Sciatic nerve (tissue), 2 donors: ENCODE measurements at regions not wholly inside any gene's neighbourhood (a gene's known extent, or its start where the extent isn't known, plus 50 kb on each side); places are given as distances from the start of the nearest gene placed in this dataset.
A peak's percentile ranks its signal among the peaks of the same experiment; 100 is the strongest.

Experiments
- ATAC-seq: fragments of 200-7000 bp; cut with Tn5 transposase; one replicate; pipeline ENCODE4 v1.9.1; 2020; ENCODE audit warnings: mild to moderate bottlenecking, moderate library complexity
- DNase-seq: peaks from one replicate; pipeline ENCODE4 v3.0.0-alpha.2; 2020; ENCODE audit warnings: low spot score
- intact Hi-C: fragments of 100-400 bp; cut with DNase I; formaldehyde crosslinking; loops from one replicate; pipeline ENCODE4 v1.14.2; 2022
- donor health status: DM: no; HTN: no; CAD: no.
- donor health status: DM: no; HTN: no; CAD: no.

- DNase-seq (no peak), ATAC-seq (peak; percentile 73)
- intact Hi-C loops, result no loop called here
Observed at GRCh38 chr6:71468841-71469700, 180.5 kb downstream of the OGFRL1 start.

- intact Hi-C loops, result no loop called here
- ATAC-seq, result no peak
Observed at GRCh38 chr6:71471718-71472117, 183.1 kb downstream of the OGFRL1 start.

GRCh38 chr6:71473926-71474325 lies 185.3 kb downstream of the OGFRL1 start:
- ATAC-seq, result peak; percentile 37
- intact Hi-C loops, result no loop called here
- DNase-seq, result no peak

More at GRCh38 chr6:71471718-71472117, 183.1 kb downstream of the OGFRL1 start:
- DNase-seq, result no peak

- ATAC-seq (no peak), DNase-seq (no peak)
- intact Hi-C loops, result no loop called here
Observed at GRCh38 chr6:71474942-71475341, 186.3 kb downstream of the OGFRL1 start.

- intact Hi-C loops, result no loop called here
- no peak for ATAC-seq
- DNase-seq, result no peak
Observed at GRCh38 chr6:71476371-71476770, 187.8 kb downstream of the OGFRL1 start.

GRCh38 chr6:71476872-71477271 lies 188.3 kb downstream of the OGFRL1 start:
- no peak for DNase-seq
- intact Hi-C loops, result no loop called here
- no peak for ATAC-seq

- intact Hi-C loops, result no loop called here
- DNase-seq (no peak), ATAC-seq (peak; percentile 75)
Observed at GRCh38 chr6:71478834-71479541, 190.4 kb downstream of the OGFRL1 start.

GRCh38 chr6:71480577-71480976 lies 192.0 kb downstream of the OGFRL1 start:
- no peak for ATAC-seq
- intact Hi-C loops, result no loop called here
- DNase-seq, result no peak

- intact Hi-C loops, result no loop called here
- DNase-seq (no peak), ATAC-seq (no peak)
Observed at GRCh38 chr6:71481011-71481410, 192.4 kb downstream of the OGFRL1 start.

GRCh38 chr6:71481801-71482200 lies 193.2 kb downstream of the OGFRL1 start:
- ATAC-seq, result no peak
- DNase-seq, result no peak
- intact Hi-C loops, result no loop called here

GRCh38 chr6:71482742-71483141 lies 194.1 kb downstream of the OGFRL1 start:
- ATAC-seq (no peak), DNase-seq (no peak)
- intact Hi-C loops, result no loop called here

- no peak for DNase-seq
- ATAC-seq, result no peak
- intact Hi-C loops, result no loop called here
Observed at GRCh38 chr6:71486461-71486860, 197.8 kb downstream of the OGFRL1 start.

- no peak for ATAC-seq
- intact Hi-C loops, result no loop called here
- DNase-seq, result no peak
Observed at GRCh38 chr6:71488186-71488585, 199.6 kb downstream of the OGFRL1 start.

GRCh38 chr6:71489736-71490135 lies 201.1 kb downstream of the OGFRL1 start:
- intact Hi-C loops, result no loop called here
- ATAC-seq, result no peak
- DNase-seq, result no peak

GRCh38 chr6:71490876-71491275 lies 202.3 kb downstream of the OGFRL1 start:
- DNase-seq (no peak), ATAC-seq (no peak)
- intact Hi-C loops, result no loop called here

GRCh38 chr6:71491844-71492243 lies 203.2 kb downstream of the OGFRL1 start:
- intact Hi-C loops, result no loop called here
- DNase-seq, result no peak
- ATAC-seq, result no peak

- DNase-seq (no peak), ATAC-seq (no peak)
- intact Hi-C loops, result no loop called here
Observed at GRCh38 chr6:71492668-71493067, 204.1 kb downstream of the OGFRL1 start.

GRCh38 chr6:71496018-71496721 lies 207.6 kb downstream of the OGFRL1 start:
- intact Hi-C loops, result no loop called here
- no peak for DNase-seq
- peak; percentile 55 for ATAC-seq

- intact Hi-C loops, result no loop called here
- DNase-seq, result no peak
- ATAC-seq, result no peak
Observed at GRCh38 chr6:71496722-71497033, 208.1 kb downstream of the OGFRL1 start.

- no peak for ATAC-seq
- DNase-seq, result no peak
- intact Hi-C loops, result no loop called here
Observed at GRCh38 chr6:71498638-71499037, 210.0 kb downstream of the OGFRL1 start.
